PFSK-1 (cell line): ENCODE measurements at regions not wholly inside any gene's neighbourhood (a gene's known extent, or its start where the extent isn't known, plus 50 kb on each side); places are given as distances from the start of the nearest gene placed in this dataset.

Experiments
- POLR2AphosphoS5 ChIP-seq: IDR thresholded peaks from 2 replicates; pipeline ENCODE4 v1.6.1; 2012; ENCODE audit warnings: low read depth, mild to moderate bottlenecking, control low read depth, low read length, moderate library complexity
- SIN3A ChIP-seq: IDR thresholded peaks from 2 replicates; pipeline ENCODE4 v1.6.1; 2012; ENCODE audit warnings: mild to moderate bottlenecking, low read length, moderate library complexity, borderline replicate concordance; ENCODE audit not compliant: insufficient read depth

DNA sequence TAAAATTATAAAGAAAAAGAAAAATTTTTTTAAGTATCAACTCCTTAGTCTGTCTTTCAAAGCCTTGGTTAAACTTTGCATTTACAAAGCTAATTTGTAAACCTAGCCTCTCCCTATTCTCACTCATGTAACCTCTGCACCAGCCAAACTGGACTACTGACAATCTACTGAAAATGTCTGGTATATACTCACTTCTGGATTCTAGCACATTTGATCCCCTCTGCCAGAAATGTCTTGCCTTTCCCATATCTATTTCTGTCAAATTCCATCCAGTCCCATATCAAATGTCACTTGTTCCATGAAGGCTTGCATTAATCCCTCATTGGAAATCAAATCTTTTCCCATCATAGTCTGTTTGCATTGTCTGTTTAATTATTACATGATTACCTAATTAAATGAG lies 105.8 kb upstream of the KLHL13 start:
- TF ChIP-seq POLR2AphosphoS5: no peak
- no peak for TF ChIP-seq SIN3A
